ENCODE measurements at regions not wholly inside any gene's neighbourhood (a gene's known extent, or its start where the extent isn't known, plus 50 kb on each side); places are given as distances from the start of the nearest gene placed in this dataset.

- TF ChIP-seq FOXA1 (IDR thresholded peaks at IDR 0.05) (no peak), RXRA (IDR thresholded peaks at IDR 0.05) (no peak), ZBTB33 (IDR thresholded peaks at IDR 0.05) (no peak), JUND (IDR thresholded peaks at IDR 0.05) (no peak), GABPA (IDR thresholded peaks at IDR 0.05 in 1 of 2, conservative IDR thresholded peaks at IDR 0.05 in 1 of 2) (no peak), SP1 (IDR thresholded peaks at IDR 0.05) (no peak), FOXA2 (IDR thresholded peaks at IDR 0.05) (no peak)
- H3K27me3 ChIP-seq (ENCODE audit: control insufficient read depth in 4 of 4, insufficient read depth in 4 of 4, low read length in 3 of 4): no peaks in the 10 kb centered on the region
- H3K9ac ChIP-seq (ENCODE audit: low read depth in 1 of 2, low read length in 2 of 2): no peak overlapping the region
- no peak overlapping the region for H3K4me3 ChIP-seq (ENCODE audit: low read depth in 1 of 3, low read length in 3 of 3)
- H3K4me1 ChIP-seq (ENCODE audit: control insufficient read depth in 4 of 4, insufficient read depth in 4 of 4, low read length in 3 of 4): no peaks in the 10 kb centered on the region
- no peaks in the 10 kb centered on the region for H3K36me3 ChIP-seq (ENCODE audit: control insufficient read depth in 4 of 4, insufficient read depth in 3 of 4, low read depth in 1 of 4, low read length in 3 of 4)
- no peak for DNase-seq (ENCODE audit: low spot score)
- no peak overlapping the region for H3K27ac ChIP-seq (ENCODE audit: low read depth in 1 of 2, low read length in 2 of 2)
- 92% methylated on average over 1 of the region's 1 CpG for WGBS
- H3K9me3 ChIP-seq (ENCODE audit: control insufficient read depth in 4 of 4, low read length in 3 of 4): no peaks in the 10 kb centered on the region
These were observed 319.1 kb downstream of the DMRT2 start for GRCh38 chr9:1369297-1369696.

GRCh38 chr9:1373445-1373844 is 323.3 kb downstream of the DMRT2 start:
- Histone ChIP-seq H3K4me3 (ENCODE audit: low read depth in 1 of 3, low read length in 3 of 3) (no peak overlapping the region), H3K9me3 (ENCODE audit: control insufficient read depth in 4 of 4, low read length in 3 of 4) (no peaks in the 10 kb centered on the region)
- DNase-seq (ENCODE audit: low spot score): no peak

More at GRCh38 chr9:1373445-1373844, 323.3 kb downstream of the DMRT2 start:
- H3K27me3 ChIP-seq (ENCODE audit: control insufficient read depth in 4 of 4, insufficient read depth in 4 of 4, low read length in 3 of 4): no peaks in the 10 kb centered on the region
- WGBS: 58% methylated on average over 5 of the region's 5 CpGs
- no peak overlapping the region for H3K9ac ChIP-seq (ENCODE audit: low read depth in 1 of 2, low read length in 2 of 2)
- TF ChIP-seq GABPA (IDR thresholded peaks at IDR 0.05 in 1 of 2, conservative IDR thresholded peaks at IDR 0.05 in 1 of 2) (no peak), TAF1 (conservative IDR thresholded peaks at IDR 0.05) (no peak), CTCF (IDR thresholded peaks at IDR 0.05; ENCODE audit: low read depth, low read length, missing input control) (no peak), JUND (IDR thresholded peaks at IDR 0.05) (no peak), ZBTB33 (IDR thresholded peaks at IDR 0.05) (no peak), FOXA2 (IDR thresholded peaks at IDR 0.05) (no peak), EGR1 (IDR thresholded peaks at IDR 0.05; ENCODE audit: low read depth in 2 of 2) (no peak), MAX (IDR thresholded peaks at IDR 0.05) (no peak), FOXA1 (IDR thresholded peaks at IDR 0.05) (no peak)
- no peak overlapping the region for H3K27ac ChIP-seq (ENCODE audit: low read depth in 1 of 2, low read length in 2 of 2)
- no peaks in the 10 kb centered on the region for H3K4me1 ChIP-seq (ENCODE audit: control insufficient read depth in 4 of 4, insufficient read depth in 4 of 4, low read length in 3 of 4)
- H3K36me3 ChIP-seq (ENCODE audit: control insufficient read depth in 4 of 4, insufficient read depth in 3 of 4, low read depth in 1 of 4, low read length in 3 of 4): no peaks in the 10 kb centered on the region

All from liver (tissue), 8 donors.